HCT116 (cell line): ENCODE measurements at regions not wholly inside any gene's neighbourhood (a gene's known extent, or its start where the extent isn't known, plus 50 kb on each side); places are given as distances from the start of the nearest gene placed in this dataset.

Experiments
- ATAC-seq: fragments of 200-7000 bp; cut with Tn5 transposase; 2 replicates; pipeline ENCODE4 v1.9.1; 2020; ENCODE audit warnings: mild to moderate bottlenecking, moderate library complexity
- BruUV-seq: library from RNA; stranded (reverse); fragments of 400-500 nt; replicated peaks from 2 replicates; lab custom pipeline; 2021; lab: Mats Ljungman, UMichigan
- CTCF ChIA-PET: fragments of 300-600 bp; sonication (Branson Sonifier 250); formaldehyde crosslinking; loops from one replicate; lab custom pipeline; 2021; ENCODE audit warnings: antibody characterized with exemption; lab: Charles Lee
- POLR2A ChIA-PET: fragments of 300-600, 350-600 bp; sonication (Branson Sonifier 250); formaldehyde crosslinking; loops from one replicate; lab custom pipeline; 2021; ENCODE audit warnings: antibody characterized with exemption; lab: Charles Lee
- RAD21 ChIA-PET, 2 experiments: fragments of 300-600 bp; sonication (Branson Sonifier 250); formaldehyde crosslinking; loops; one replicate each; lab custom pipeline; 2023; ENCODE audit warnings: low total read pairs in 2 of 2; ENCODE audit not compliant: uncharacterized antibody in 2 of 2, unreplicated experiment in 2 of 2, low non-redundant PET in 1 of 2; lab: Charles Lee
- DNase-seq: peaks from one replicate; pipeline ENCODE4 v3.0.0-alpha.2; 2010; ENCODE audit warnings: low read depth, low spot score
- H2AFZ ChIP-seq: fragments of 200-600 bp; shearing (Covaris generic), sonication (generic); 2 replicates; pipeline ENCODE4 v1.6.1; 2017; ENCODE audit warnings: low read depth, mixed run types, mixed read lengths, antibody characterized with exemption, low read length; ENCODE audit not compliant: poor library complexity, severe bottlenecking
- H3K27ac ChIP-seq: 2 replicates; pipeline ENCODE4 v1.5.1; 2012; ENCODE audit warnings: low read depth, low read length
- H3K27me3 ChIP-seq: fragments of 200-600 bp; sonication (generic); 2 replicates; pipeline ENCODE4 v1.6.1; 2016; ENCODE audit warnings: mixed run types, low read length, mixed read lengths; ENCODE audit not compliant: insufficient read depth
- H3K36me3 ChIP-seq, 2 experiments: fragments of 200-500 bp in 1 of 2; fragments of 200-600 bp in 1 of 2; sonication (Bioruptor generic) in 1 of 2; sonication (generic) in 1 of 2; 2 replicates each; pipeline versions ENCODE4 v1.5.1 to v1.6.1; 2014 to 2016; ENCODE audit warnings: low read length in 2 of 2, inconsistent platforms in 1 of 2, mixed read lengths in 1 of 2, mixed run types in 1 of 2; ENCODE audit not compliant: insufficient read depth in 2 of 2, control insufficient read depth in 1 of 2
- H3K4me1 ChIP-seq, 2 experiments: fragments of 200-600 bp in 1 of 2; sonication (generic) in 1 of 2; 2 replicates each; pipeline versions ENCODE4 v1.5.1 to v1.6.1; 2012 to 2017; ENCODE audit warnings: low read length in 2 of 2, inconsistent platforms in 1 of 2, mild to moderate bottlenecking in 1 of 2, mixed read lengths in 1 of 2, mixed run types in 1 of 2, moderate library complexity in 1 of 2; ENCODE audit not compliant: insufficient read depth in 2 of 2, control insufficient read depth in 1 of 2
- H3K4me2 ChIP-seq: fragments of 200-600 bp; sonication (generic); 2 replicates; pipeline ENCODE4 v1.6.1; 2017; ENCODE audit warnings: mixed run types, low read length, mixed read lengths
- H3K4me3 ChIP-seq, 2 experiments: fragments of 200-600 bp in 1 of 2; sonication (generic) in 1 of 2; replicated peaks in 1 of 2; 2 replicates each; pipeline ENCODE4 v1.5.1; 2011 to 2016; ENCODE audit warnings: low read length in 2 of 2, control low read depth in 1 of 2, low read depth in 1 of 2, mild to moderate bottlenecking in 1 of 2, mixed read lengths in 1 of 2, mixed run types in 1 of 2
- H3K79me2 ChIP-seq: fragments of 200-600 bp; sonication (generic); 2 replicates; pipeline ENCODE4 v1.6.1; 2017; ENCODE audit warnings: mild to moderate bottlenecking, mixed run types, low read length, moderate library complexity, mixed read lengths; ENCODE audit not compliant: insufficient read depth
- H3K9ac ChIP-seq: fragments of 200-600 bp; sonication (generic); 2 replicates; pipeline ENCODE4 v1.6.1; 2016; ENCODE audit warnings: low read length, mixed read lengths
- H3K9me2 ChIP-seq: fragments of 200-600 bp; sonication (generic), shearing (Covaris generic); 2 replicates; pipeline ENCODE4 v1.6.1; 2017; ENCODE audit warnings: mixed run types, mild to moderate bottlenecking, moderate library complexity; ENCODE audit not compliant: insufficient read depth
- H3K9me3 ChIP-seq, 2 experiments: fragments of 200-500 bp in 1 of 2; fragments of 200-600 bp in 1 of 2; sonication (Bioruptor generic) in 1 of 2; sonication (generic) in 1 of 2; 2 replicates each; pipeline ENCODE4 v1.6.1; 2014 to 2017; ENCODE audit warnings: low read length in 2 of 2, mixed read lengths in 2 of 2, inconsistent platforms in 1 of 2, low read depth in 1 of 2, mild to moderate bottlenecking in 1 of 2, mixed run types in 1 of 2, moderate library complexity in 1 of 2; ENCODE audit not compliant: control insufficient read depth in 1 of 2, insufficient read depth in 1 of 2
- H4K20me1 ChIP-seq: fragments of 200-600 bp; sonication (generic), shearing (Covaris generic); 2 replicates; pipeline ENCODE4 v1.6.1; 2017; ENCODE audit warnings: mixed run types, mild to moderate bottlenecking, moderate library complexity; ENCODE audit not compliant: insufficient read depth
- CBX3 ChIP-seq: IDR thresholded peaks from 2 replicates; pipeline ENCODE4 v1.6.1; 2012; ENCODE audit warnings: low read depth
- CEBPB ChIP-seq: IDR thresholded peaks from 2 replicates; pipeline ENCODE4 v1.6.1; 2012; ENCODE audit warnings: low read depth
- EGR1 ChIP-seq: IDR thresholded peaks from 2 replicates; pipeline ENCODE4 v1.6.1; 2012; ENCODE audit warnings: low read depth
- ELF1 ChIP-seq: IDR thresholded peaks from 2 replicates; pipeline ENCODE4 v1.6.1; 2012; ENCODE audit warnings: low read depth, borderline replicate concordance
- EZH2phosphoT487 ChIP-seq: fragments of 200-600 bp; IDR thresholded peaks from 2 replicates; pipeline ENCODE4 v1.6.1; 2018; ENCODE audit warnings: antibody characterized with exemption, borderline replicate concordance
- FOSL1 ChIP-seq: IDR thresholded peaks from 2 replicates; pipeline ENCODE4 v1.6.1; 2012; ENCODE audit warnings: low read depth
- JUND ChIP-seq: IDR thresholded peaks from 2 replicates; pipeline ENCODE4 v1.6.1; 2012
- POLR2A ChIP-seq: IDR thresholded peaks from 2 replicates; pipeline ENCODE4 v1.7.0; 2011; ENCODE audit warnings: borderline replicate concordance; ENCODE audit not compliant: insufficient read depth, insufficient read length; ENCODE audit errors: extremely low read depth
- POLR2AphosphoS5 ChIP-seq: IDR thresholded peaks from 2 replicates; pipeline ENCODE4 v1.6.1; 2011; ENCODE audit warnings: mild to moderate bottlenecking, low read depth, low read length, moderate library complexity
- SIN3A ChIP-seq: IDR thresholded peaks from 2 replicates; pipeline ENCODE4 v1.6.1; 2012; ENCODE audit warnings: low read depth
- SP1 ChIP-seq: IDR thresholded peaks from 2 replicates; pipeline ENCODE4 v1.6.1; 2012; ENCODE audit warnings: low read depth
- SRF ChIP-seq: IDR thresholded peaks from 2 replicates; pipeline ENCODE4 v1.6.1; 2012; ENCODE audit warnings: low read depth
- TCF7L2 ChIP-seq: IDR thresholded peaks from 2 replicates; pipeline ENCODE4 v1.7.0; 2011; ENCODE audit warnings: borderline replicate concordance, inconsistent platforms; ENCODE audit not compliant: insufficient read depth, insufficient read length; ENCODE audit errors: extremely low read depth
- YY1 ChIP-seq: IDR thresholded peaks from 2 replicates; pipeline ENCODE4 v1.6.1; 2011; ENCODE audit warnings: low read length, low read depth, moderate library complexity, mild to moderate bottlenecking; ENCODE audit not compliant: insufficient replicate concordance; ENCODE audit errors: extremely low read depth
- ZFX ChIP-seq: fragments of 450-650 bp; IDR thresholded peaks from 2 replicates; pipeline ENCODE4 v1.6.1; 2017
- intact Hi-C: fragments of 100-400 bp; cut with micrococcal nuclease; formaldehyde crosslinking; loops from 2 replicates; pipeline ENCODE4 v1.10.0; 2022
- TF ChIP-seq, protein P1 (sequence below): IDR thresholded peaks from 2 replicates; pipeline ENCODE4 v1.6.1; 2012; ENCODE audit warnings: low read depth
- TF ChIP-seq, protein P2 (sequence below): IDR thresholded peaks from 2 replicates; pipeline ENCODE4 v1.6.1; 2011; ENCODE audit warnings: mild to moderate bottlenecking, low read length, moderate library complexity; ENCODE audit not compliant: insufficient replicate concordance; ENCODE audit errors: extremely low read depth
- TF ChIP-seq, protein P3 (sequence below): IDR thresholded peaks from 2 replicates; pipeline ENCODE4 v1.6.1; 2012
- TF ChIP-seq, protein P4 (sequence below), 3 experiments: fragments of 200-600 bp in 1 of 3; sonication (generic) in 1 of 3; IDR thresholded peaks in 2 of 3; conservative IDR thresholded peaks in 1 of 3; 2 replicates each; pipeline ENCODE4 v1.5.1; 2012 to 2017; ENCODE audit warnings: low read depth in 2 of 3, low read length in 2 of 3, antibody characterized with exemption in 1 of 3, borderline replicate concordance in 1 of 3, control low read depth in 1 of 3, mild to moderate bottlenecking in 1 of 3, mixed read lengths in 1 of 3, mixed run types in 1 of 3, moderate library complexity in 1 of 3; ENCODE audit not compliant: insufficient read depth in 1 of 3
- TF ChIP-seq, protein P5 (sequence below): IDR thresholded peaks from 2 replicates; pipeline ENCODE4 v1.6.1; 2012

DNA sequence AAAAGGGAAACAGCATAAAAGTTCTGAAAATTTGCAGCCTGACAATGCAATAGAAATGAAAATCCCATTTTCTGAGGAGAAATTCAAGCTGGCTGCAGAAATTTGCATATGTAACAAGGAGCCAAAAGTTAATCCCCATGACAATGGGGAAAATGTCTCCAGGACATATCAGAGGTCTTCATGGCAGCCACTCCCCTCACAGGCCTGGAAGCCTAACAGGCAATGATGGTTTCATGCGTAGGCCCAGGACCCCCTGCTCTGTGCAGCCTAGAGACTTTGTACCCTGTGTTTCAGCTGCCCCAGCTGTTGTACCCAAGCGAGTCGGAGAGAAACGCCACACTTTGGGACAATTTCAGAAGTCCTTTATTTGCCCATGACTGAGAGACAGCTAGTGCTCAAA, 701.3 kb upstream of the KLHL1 start:
- intact Hi-C loops = no loop called here
- no peaks in the 10 kb centered on the region for H3K9me2 ChIP-seq
- no peaks in the 10 kb centered on the region for H3K79me2 ChIP-seq
- H4K20me1 ChIP-seq = no peaks in the 10 kb centered on the region
- BruUV-seq = no TSS peak
- no peaks in the 10 kb centered on the region for H3K4me1 ChIP-seq
- ChIA-PET CTCF (no interaction called here), POLR2A (no interaction called here), RAD21 (no interaction called here)
- no peak for TF ChIP-seq POLR2AphosphoS5
- TF ChIP-seq SRF = no peak
- no peak for TF ChIP-seq POLR2A
- TF ChIP-seq JUND = no peak
- TF ChIP-seq ZFX = no peak
- TF ChIP-seq, protein P1, sequence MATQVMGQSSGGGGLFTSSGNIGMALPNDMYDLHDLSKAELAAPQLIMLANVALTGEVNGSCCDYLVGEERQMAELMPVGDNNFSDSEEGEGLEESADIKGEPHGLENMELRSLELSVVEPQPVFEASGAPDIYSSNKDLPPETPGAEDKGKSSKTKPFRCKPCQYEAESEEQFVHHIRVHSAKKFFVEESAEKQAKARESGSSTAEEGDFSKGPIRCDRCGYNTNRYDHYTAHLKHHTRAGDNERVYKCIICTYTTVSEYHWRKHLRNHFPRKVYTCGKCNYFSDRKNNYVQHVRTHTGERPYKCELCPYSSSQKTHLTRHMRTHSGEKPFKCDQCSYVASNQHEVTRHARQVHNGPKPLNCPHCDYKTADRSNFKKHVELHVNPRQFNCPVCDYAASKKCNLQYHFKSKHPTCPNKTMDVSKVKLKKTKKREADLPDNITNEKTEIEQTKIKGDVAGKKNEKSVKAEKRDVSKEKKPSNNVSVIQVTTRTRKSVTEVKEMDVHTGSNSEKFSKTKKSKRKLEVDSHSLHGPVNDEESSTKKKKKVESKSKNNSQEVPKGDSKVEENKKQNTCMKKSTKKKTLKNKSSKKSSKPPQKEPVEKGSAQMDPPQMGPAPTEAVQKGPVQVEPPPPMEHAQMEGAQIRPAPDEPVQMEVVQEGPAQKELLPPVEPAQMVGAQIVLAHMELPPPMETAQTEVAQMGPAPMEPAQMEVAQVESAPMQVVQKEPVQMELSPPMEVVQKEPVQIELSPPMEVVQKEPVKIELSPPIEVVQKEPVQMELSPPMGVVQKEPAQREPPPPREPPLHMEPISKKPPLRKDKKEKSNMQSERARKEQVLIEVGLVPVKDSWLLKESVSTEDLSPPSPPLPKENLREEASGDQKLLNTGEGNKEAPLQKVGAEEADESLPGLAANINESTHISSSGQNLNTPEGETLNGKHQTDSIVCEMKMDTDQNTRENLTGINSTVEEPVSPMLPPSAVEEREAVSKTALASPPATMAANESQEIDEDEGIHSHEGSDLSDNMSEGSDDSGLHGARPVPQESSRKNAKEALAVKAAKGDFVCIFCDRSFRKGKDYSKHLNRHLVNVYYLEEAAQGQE = no peak
- no peak for TF ChIP-seq SP1
- TF ChIP-seq, protein P2, sequence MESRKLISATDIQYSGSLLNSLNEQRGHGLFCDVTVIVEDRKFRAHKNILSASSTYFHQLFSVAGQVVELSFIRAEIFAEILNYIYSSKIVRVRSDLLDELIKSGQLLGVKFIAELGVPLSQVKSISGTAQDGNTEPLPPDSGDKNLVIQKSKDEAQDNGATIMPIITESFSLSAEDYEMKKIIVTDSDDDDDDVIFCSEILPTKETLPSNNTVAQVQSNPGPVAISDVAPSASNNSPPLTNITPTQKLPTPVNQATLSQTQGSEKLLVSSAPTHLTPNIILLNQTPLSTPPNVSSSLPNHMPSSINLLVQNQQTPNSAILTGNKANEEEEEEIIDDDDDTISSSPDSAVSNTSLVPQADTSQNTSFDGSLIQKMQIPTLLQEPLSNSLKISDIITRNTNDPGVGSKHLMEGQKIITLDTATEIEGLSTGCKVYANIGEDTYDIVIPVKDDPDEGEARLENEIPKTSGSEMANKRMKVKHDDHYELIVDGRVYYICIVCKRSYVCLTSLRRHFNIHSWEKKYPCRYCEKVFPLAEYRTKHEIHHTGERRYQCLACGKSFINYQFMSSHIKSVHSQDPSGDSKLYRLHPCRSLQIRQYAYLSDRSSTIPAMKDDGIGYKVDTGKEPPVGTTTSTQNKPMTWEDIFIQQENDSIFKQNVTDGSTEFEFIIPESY = no peak
- no peak for TF ChIP-seq CBX3
- TF ChIP-seq EZH2phosphoT487 = no peak
- TF ChIP-seq, protein P3, sequence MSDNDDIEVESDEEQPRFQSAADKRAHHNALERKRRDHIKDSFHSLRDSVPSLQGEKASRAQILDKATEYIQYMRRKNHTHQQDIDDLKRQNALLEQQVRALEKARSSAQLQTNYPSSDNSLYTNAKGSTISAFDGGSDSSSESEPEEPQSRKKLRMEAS = no peak
- TF ChIP-seq SIN3A = no peak
- no peak for TF ChIP-seq TCF7L2
- no peak for TF ChIP-seq YY1
- TF ChIP-seq EGR1 = no peak
- no peak for TF ChIP-seq CEBPB
- TF ChIP-seq FOSL1 = no peak
- TF ChIP-seq ELF1 = no peak
- TF ChIP-seq, protein P4, sequence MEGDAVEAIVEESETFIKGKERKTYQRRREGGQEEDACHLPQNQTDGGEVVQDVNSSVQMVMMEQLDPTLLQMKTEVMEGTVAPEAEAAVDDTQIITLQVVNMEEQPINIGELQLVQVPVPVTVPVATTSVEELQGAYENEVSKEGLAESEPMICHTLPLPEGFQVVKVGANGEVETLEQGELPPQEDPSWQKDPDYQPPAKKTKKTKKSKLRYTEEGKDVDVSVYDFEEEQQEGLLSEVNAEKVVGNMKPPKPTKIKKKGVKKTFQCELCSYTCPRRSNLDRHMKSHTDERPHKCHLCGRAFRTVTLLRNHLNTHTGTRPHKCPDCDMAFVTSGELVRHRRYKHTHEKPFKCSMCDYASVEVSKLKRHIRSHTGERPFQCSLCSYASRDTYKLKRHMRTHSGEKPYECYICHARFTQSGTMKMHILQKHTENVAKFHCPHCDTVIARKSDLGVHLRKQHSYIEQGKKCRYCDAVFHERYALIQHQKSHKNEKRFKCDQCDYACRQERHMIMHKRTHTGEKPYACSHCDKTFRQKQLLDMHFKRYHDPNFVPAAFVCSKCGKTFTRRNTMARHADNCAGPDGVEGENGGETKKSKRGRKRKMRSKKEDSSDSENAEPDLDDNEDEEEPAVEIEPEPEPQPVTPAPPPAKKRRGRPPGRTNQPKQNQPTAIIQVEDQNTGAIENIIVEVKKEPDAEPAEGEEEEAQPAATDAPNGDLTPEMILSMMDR (IDR thresholded peaks at IDR 0.05 in 2 of 3, conservative IDR thresholded peaks at IDR 0.05 in 1 of 3; ENCODE audit: borderline replicate concordance in 1 of 3, insufficient read depth in 1 of 3, low read depth in 2 of 3, low read length in 2 of 3) = no peak
- TF ChIP-seq, protein P5, sequence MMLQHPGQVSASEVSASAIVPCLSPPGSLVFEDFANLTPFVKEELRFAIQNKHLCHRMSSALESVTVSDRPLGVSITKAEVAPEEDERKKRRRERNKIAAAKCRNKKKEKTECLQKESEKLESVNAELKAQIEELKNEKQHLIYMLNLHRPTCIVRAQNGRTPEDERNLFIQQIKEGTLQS = no peak
- no peaks in the 10 kb centered on the region for H3K27me3 ChIP-seq
- no peak overlapping the region for H3K9ac ChIP-seq
- H2AFZ ChIP-seq = no peak overlapping the region
- H3K9me3 ChIP-seq = no peaks in the 10 kb centered on the region
- ATAC-seq (no peak), DNase-seq (no peak)
- H3K4me3 ChIP-seq = no peak overlapping the region
- H3K4me2 ChIP-seq = no peak overlapping the region
- no peak overlapping the region for H3K27ac ChIP-seq
- no peaks in the 10 kb centered on the region for H3K36me3 ChIP-seq
